Neutrophil (primary cell): ENCODE measurements at regions not wholly inside any gene's neighbourhood (a gene's known extent, or its start where the extent isn't known, plus 50 kb on each side); places are given as distances from the start of the nearest gene placed in this dataset.

Experiments used
- H3K27ac ChIP-seq: fragments of 200-600 bp; sonication (generic); 2 replicates; pipeline ENCODE4 v1.5.1; 2016; ENCODE audit warnings: mild to moderate bottlenecking, moderate library complexity
- H3K27me3 ChIP-seq: fragments of 200-600 bp; sonication (generic); 2 replicates; pipeline ENCODE4 v1.6.0; 2016; ENCODE audit warnings: mild to moderate bottlenecking
- H3K36me3 ChIP-seq: fragments of 200-600 bp; sonication (generic); 2 replicates; pipeline ENCODE4 v1.5.1; 2017
- H3K4me1 ChIP-seq, 2 experiments: fragments of 200-600 bp in 1 of 2; sonication (generic) in 1 of 2; 1 replicate in 1 of 2; 2 replicates in 1 of 2; pipeline versions ENCODE4 v1.5.1 to v1.6.1; 2013 to 2016; ENCODE audit warnings: low read depth in 1 of 2, low read length in 1 of 2, mild to moderate bottlenecking in 1 of 2, moderate library complexity in 1 of 2; ENCODE audit not compliant: control insufficient read depth in 1 of 2, insufficient read depth in 1 of 2
- H3K4me3 ChIP-seq, 2 experiments: fragments of 200-600 bp in 1 of 2; sonication (generic) in 1 of 2; 1 replicate in 1 of 2; 2 replicates in 1 of 2; pipeline ENCODE4 v1.5.1; 2013 to 2016; ENCODE audit warnings: low read depth in 1 of 2, low read length in 1 of 2, mild to moderate bottlenecking in 1 of 2, moderate library complexity in 1 of 2
- H3K9me3 ChIP-seq: fragments of 200-600 bp; sonication (generic); 2 replicates; pipeline ENCODE4 v1.5.1; 2016
- TF ChIP-seq, protein P1 (sequence below): fragments of 200-600 bp; sonication (generic); IDR thresholded peaks from 2 replicates; pipeline ENCODE4 v1.5.1; 2016; ENCODE audit warnings: antibody characterized with exemption

DNA sequence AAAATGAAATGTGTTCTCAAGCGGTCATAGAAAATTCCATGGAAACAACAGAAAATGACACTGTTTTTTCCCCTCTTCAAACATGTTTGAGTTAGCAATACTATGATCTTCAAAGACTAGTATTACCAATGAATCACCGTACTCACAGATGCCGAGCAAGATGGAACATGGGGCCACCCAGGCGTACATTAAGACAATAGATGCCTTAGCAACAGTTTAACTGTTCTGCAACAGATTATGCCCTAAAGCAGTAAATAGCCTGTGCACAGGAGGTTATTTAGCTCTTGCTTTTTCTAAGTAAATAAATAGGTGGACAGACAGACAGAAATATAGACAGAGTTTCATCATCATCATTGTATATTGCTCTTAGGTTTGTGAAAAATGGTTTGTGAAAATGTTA lies 284.0 kb upstream of the DEFB112 start:
- TF ChIP-seq, protein P1, sequence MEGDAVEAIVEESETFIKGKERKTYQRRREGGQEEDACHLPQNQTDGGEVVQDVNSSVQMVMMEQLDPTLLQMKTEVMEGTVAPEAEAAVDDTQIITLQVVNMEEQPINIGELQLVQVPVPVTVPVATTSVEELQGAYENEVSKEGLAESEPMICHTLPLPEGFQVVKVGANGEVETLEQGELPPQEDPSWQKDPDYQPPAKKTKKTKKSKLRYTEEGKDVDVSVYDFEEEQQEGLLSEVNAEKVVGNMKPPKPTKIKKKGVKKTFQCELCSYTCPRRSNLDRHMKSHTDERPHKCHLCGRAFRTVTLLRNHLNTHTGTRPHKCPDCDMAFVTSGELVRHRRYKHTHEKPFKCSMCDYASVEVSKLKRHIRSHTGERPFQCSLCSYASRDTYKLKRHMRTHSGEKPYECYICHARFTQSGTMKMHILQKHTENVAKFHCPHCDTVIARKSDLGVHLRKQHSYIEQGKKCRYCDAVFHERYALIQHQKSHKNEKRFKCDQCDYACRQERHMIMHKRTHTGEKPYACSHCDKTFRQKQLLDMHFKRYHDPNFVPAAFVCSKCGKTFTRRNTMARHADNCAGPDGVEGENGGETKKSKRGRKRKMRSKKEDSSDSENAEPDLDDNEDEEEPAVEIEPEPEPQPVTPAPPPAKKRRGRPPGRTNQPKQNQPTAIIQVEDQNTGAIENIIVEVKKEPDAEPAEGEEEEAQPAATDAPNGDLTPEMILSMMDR, result no peak
- no peak overlapping the region for H3K27ac ChIP-seq
- no peaks in the 10 kb centered on the region for H3K9me3 ChIP-seq
- no peaks in the 10 kb centered on the region for H3K36me3 ChIP-seq
- no peaks in the 10 kb centered on the region for H3K27me3 ChIP-seq
- no peak overlapping the region for H3K4me3 ChIP-seq
- H3K4me1 ChIP-seq, result no peaks in the 10 kb centered on the region

DNA sequence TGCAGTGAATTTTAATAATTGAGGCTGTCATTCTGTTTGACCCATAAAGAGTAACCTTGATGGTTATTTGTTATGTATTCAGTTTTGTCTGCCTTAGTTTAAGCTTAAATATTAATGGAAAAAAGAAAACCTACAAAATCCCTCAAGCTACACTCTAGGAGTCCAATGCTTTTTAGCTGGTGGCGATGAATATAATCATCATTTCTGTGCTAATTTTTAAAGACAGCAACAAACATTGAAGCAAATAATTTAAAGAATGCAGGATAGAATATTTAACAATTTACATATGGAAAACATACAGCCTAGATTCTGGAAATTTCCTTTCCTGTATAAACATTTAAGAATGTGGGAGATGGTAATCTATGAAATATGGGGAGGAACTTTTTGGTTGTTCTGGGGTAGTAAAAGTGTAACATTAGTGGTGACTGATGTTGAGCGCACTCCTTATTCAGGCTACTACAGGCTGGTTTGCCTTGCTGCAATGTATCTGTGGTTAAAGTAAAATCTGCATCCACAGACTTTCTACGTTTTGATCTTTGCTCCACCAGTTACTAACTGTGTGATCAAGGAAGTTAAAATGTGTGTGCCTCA lies 287.9 kb upstream of the DEFB112 start:
- H3K9me3 ChIP-seq, result no peaks in the 10 kb centered on the region
- no peaks in the 10 kb centered on the region for H3K27me3 ChIP-seq
- TF ChIP-seq, protein P1, result no peak
- no peaks in the 10 kb centered on the region for H3K36me3 ChIP-seq
- H3K4me1 ChIP-seq, result no peaks in the 10 kb centered on the region
- no peak overlapping the region for H3K27ac ChIP-seq
- H3K4me3 ChIP-seq, result no peak overlapping the region

DNA sequence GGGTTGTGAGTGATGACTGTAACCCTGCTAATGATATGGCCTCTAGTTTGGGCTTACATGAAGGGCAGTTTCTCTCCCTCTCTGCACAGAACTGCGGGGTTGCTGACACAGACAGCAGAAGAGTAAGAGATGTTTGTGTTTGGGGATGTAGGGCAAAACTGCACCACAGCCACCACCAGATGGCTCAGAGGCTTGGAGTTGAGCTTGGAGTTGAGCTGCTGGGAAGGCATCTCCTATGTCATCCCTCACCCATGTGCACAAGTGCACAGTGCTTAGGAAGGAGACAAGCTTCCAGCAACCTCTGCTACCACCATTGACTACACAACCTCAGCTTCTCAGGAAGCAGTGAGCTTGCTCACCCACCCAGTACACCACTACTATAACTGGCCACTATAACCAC lies 303.9 kb upstream of the DEFB112 start:
- Histone ChIP-seq H3K27me3 (no peaks in the 10 kb centered on the region), H3K4me3 (no peak overlapping the region), H3K36me3 (no peaks in the 10 kb centered on the region), H3K4me1 (no peaks in the 10 kb centered on the region), H3K27ac (no peak overlapping the region), H3K9me3 (no peaks in the 10 kb centered on the region)
- TF ChIP-seq, protein P1, result no peak

DNA sequence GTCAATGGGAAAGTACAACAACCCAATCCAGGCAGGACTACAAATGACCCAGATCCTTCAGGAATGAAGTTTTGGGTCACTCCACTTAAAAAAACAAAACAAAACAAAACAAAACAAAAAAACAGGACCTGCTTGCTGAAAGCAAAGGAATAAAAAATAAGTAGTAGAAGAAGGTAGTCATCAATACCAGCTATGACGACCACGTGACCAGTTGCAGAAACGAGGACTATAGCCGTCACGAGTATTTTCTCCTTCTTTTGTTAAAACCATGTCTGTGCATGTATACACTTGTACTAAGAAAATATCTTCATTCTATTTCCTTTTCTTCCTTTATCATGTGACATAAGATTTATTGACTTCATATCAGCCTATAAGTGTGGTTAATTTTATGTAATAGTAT lies 308.4 kb upstream of the DEFB112 start:
- H3K27ac ChIP-seq, result no peak overlapping the region
- no peaks in the 10 kb centered on the region for H3K9me3 ChIP-seq
- H3K36me3 ChIP-seq, result no peaks in the 10 kb centered on the region
- TF ChIP-seq, protein P1, result no peak
- no peaks in the 10 kb centered on the region for H3K27me3 ChIP-seq
- H3K4me1 ChIP-seq, result no peaks in the 10 kb centered on the region
- H3K4me3 ChIP-seq, result no peak overlapping the region

DNA sequence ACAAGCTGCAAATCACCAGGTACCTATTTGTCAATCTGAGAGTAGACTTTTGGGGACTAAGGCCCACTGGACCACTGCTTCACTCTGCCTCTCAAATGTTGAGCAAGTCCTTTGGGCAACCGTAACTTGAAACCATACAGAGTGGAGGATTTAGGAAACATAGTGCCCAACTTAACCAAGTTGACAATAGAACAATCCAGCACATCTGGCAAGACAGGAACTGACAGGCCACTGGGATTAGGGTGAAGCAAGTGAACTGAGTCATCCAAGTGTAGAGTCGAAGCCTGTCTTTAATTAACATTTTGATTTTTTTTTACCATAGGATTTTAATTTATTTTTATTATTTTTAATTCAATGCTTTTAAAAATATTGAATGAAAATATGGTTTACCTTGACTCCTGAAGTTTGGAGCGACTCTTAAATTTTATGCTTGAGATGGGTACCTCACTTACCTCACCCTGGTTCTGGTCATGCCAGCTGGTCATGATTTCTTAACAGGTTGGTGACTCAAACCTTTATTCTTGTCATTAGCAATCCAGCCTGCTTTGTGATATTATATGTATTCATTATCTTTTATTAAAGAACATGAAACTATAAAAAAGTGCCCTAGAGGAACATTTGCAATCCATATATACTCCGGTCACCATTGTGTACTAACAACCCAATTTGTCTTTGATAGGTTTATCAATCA lies 312.1 kb upstream of the DEFB112 start:
- no peaks in the 10 kb centered on the region for H3K27me3 ChIP-seq
- H3K36me3 ChIP-seq, result no peaks in the 10 kb centered on the region
- no peak overlapping the region for H3K27ac ChIP-seq
- TF ChIP-seq, protein P1, result no peak
- H3K9me3 ChIP-seq, result no peaks in the 10 kb centered on the region
- H3K4me1 ChIP-seq, result no peaks in the 10 kb centered on the region
- no peak overlapping the region for H3K4me3 ChIP-seq
